ENCODE measurements at regions not wholly inside any gene's neighbourhood (a gene's known extent, or its start where the extent isn't known, plus 50 kb on each side); places are given as distances from the start of the nearest gene placed in this dataset.

DNA sequence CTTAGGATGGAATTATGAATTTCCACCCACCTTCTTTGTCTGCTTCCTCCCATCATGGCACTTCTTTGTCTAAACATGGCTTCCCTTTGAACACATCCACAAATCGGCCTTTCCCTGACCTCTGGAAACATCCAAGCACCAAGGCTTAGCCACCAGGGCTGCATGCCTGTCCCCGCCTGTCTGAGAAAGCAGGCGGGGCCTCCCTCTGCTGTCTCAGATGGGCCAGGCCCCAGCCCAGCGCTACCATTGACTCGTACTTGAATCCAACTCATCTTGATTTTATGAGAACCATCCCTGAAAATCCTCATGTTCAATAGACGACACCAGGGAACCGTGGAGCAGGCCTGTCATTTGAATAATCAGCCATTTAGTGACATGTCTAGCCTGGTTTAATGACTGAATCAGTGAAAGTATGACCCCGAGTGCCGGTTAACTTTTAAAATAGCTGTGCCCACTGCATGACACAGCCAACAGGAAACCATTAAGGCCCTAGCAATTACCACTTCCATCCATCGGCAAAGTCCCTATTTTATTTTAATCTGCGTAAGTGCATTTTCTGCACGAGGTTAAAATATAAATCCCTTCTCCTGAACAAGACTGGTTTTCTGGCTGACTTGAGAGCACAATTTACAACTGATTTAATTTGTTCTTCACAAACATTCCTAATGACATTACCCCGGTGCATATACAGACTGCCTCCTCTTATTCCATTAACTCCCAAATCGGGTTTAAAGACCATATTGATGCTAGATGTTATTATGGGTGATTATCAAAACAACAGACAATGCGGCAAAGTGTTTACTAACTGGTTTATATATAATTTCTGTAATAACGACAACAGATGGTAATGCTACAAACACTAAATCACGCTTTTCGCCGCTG lies 194.7 kb downstream of the BUB3 start:
- Histone ChIP-seq H3K27ac (ENCODE audit: low read depth in 1 of 2, low read length in 2 of 2) (no peak overlapping the region), H3K4me1 (ENCODE audit: control insufficient read depth in 1 of 2, insufficient read depth in 2 of 2, low read length in 2 of 2) (no peaks in the 10 kb centered on the region), H3K9me3 (ENCODE audit: control insufficient read depth, low read length) (no peaks in the 10 kb centered on the region), H3K4me3 (ENCODE audit: low read length in 2 of 2) (no peak overlapping the region), H3K27me3 (ENCODE audit: control insufficient read depth in 1 of 2, insufficient read depth in 2 of 2, low read length in 1 of 2) (no peaks in the 10 kb centered on the region), H3K36me3 (ENCODE audit: control insufficient read depth in 1 of 2, insufficient read depth in 2 of 2, low read length in 1 of 2) (no peaks in the 10 kb centered on the region)
- 83 to 89% methylated on average over 19 of the region's 19 CpGs for WGBS, 2 donors
- intact Hi-C loops (cut with DNase I), result no loop called here
- no peak for DNase-seq
- no peak for ATAC-seq (ENCODE audit: low FRiP score)

DNA sequence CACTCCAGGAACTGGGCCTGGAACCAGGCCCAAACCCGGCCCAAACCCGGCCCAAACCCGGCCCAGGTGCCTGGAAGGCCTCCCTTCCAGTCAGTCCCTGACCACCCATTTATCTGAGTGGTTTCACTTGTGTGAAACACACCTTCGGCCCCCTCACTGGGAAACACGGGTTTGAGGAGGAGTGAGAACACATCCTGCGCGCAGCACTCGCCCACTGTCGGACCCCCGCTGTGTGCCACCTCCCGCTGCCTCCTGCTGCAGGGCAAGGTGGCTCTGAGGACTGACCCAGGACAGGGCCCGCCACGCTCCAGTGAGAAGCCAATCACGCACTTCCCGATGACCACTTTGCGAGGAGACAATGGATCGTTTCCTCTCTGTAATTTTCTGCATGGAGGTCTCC lies 197.5 kb downstream of the BUB3 start:
- H3K4me1 ChIP-seq (ENCODE audit: control insufficient read depth in 1 of 2, insufficient read depth in 2 of 2, low read length in 2 of 2), result no peaks in the 10 kb centered on the region
- DNase-seq, result no peak
- intact Hi-C loops (cut with DNase I), result no loop called here
- no peaks in the 10 kb centered on the region for H3K27me3 ChIP-seq (ENCODE audit: control insufficient read depth in 1 of 2, insufficient read depth in 2 of 2, low read length in 1 of 2)
- WGBS, 2 donors, result 87 to 88% methylated on average over 14 to 17 of the region's 17 CpGs
- H3K27ac ChIP-seq (ENCODE audit: low read depth in 1 of 2, low read length in 2 of 2), result no peak overlapping the region
- no peaks in the 10 kb centered on the region for H3K9me3 ChIP-seq (ENCODE audit: control insufficient read depth, low read length)
- no peak for ATAC-seq (ENCODE audit: low FRiP score)
- H3K36me3 ChIP-seq (ENCODE audit: control insufficient read depth in 1 of 2, insufficient read depth in 2 of 2, low read length in 1 of 2), result no peaks in the 10 kb centered on the region
- no peak overlapping the region for H3K4me3 ChIP-seq (ENCODE audit: low read length in 2 of 2)

- intact Hi-C loops (cut with DNase I), result no loop called here
- no peak for ATAC-seq (ENCODE audit: low FRiP score)
- WGBS, 2 donors, result 81 to 86% methylated on average over 7 of the region's 7 CpGs
These were observed 200.3 kb downstream of the BUB3 start for GRCh38 chr10:123354521-123354920.

GRCh38 chr10:123355748-123356481 lies 201.7 kb downstream of the BUB3 start:
- no peaks in the 10 kb centered on the region for H3K9me3 ChIP-seq (ENCODE audit: control insufficient read depth, low read length)
- no peak overlapping the region for H3K4me3 ChIP-seq (ENCODE audit: low read length in 2 of 2)
- 59 to 63% methylated on average over 6 of the region's 6 CpGs for WGBS, 2 donors
- no peak for ATAC-seq (ENCODE audit: low FRiP score)
- DNase-seq, result no peak
- intact Hi-C loops (cut with DNase I), result no loop called here
- no peaks in the 10 kb centered on the region for H3K27me3 ChIP-seq (ENCODE audit: control insufficient read depth in 1 of 2, insufficient read depth in 2 of 2, low read length in 1 of 2)
- no peak overlapping the region for H3K27ac ChIP-seq (ENCODE audit: low read depth in 1 of 2, low read length in 2 of 2)
- no peaks in the 10 kb centered on the region for H3K4me1 ChIP-seq (ENCODE audit: control insufficient read depth in 1 of 2, insufficient read depth in 2 of 2, low read length in 2 of 2)
- no peaks in the 10 kb centered on the region for H3K36me3 ChIP-seq (ENCODE audit: control insufficient read depth in 1 of 2, insufficient read depth in 2 of 2, low read length in 1 of 2)

More at GRCh38 chr10:123354521-123354920, 200.3 kb downstream of the BUB3 start:
- Histone ChIP-seq H3K4me3 (ENCODE audit: low read length in 2 of 2) (no peak overlapping the region), H3K4me1 (ENCODE audit: control insufficient read depth in 1 of 2, insufficient read depth in 2 of 2, low read length in 2 of 2) (no peaks in the 10 kb centered on the region), H3K27ac (ENCODE audit: low read depth in 1 of 2, low read length in 2 of 2) (no peak overlapping the region), H3K9me3 (ENCODE audit: control insufficient read depth, low read length) (no peaks in the 10 kb centered on the region), H3K27me3 (ENCODE audit: control insufficient read depth in 1 of 2, insufficient read depth in 2 of 2, low read length in 1 of 2) (no peaks in the 10 kb centered on the region), H3K36me3 (ENCODE audit: control insufficient read depth in 1 of 2, insufficient read depth in 2 of 2, low read length in 1 of 2) (no peaks in the 10 kb centered on the region)
- no peak for DNase-seq

GRCh38 chr10:123356799-123357198 lies 202.6 kb downstream of the BUB3 start:
- H3K27ac ChIP-seq (ENCODE audit: low read depth in 1 of 2, low read length in 2 of 2), result no peak overlapping the region
- no peaks in the 10 kb centered on the region for H3K36me3 ChIP-seq (ENCODE audit: control insufficient read depth in 1 of 2, insufficient read depth in 2 of 2, low read length in 1 of 2)
- no peak overlapping the region for H3K4me3 ChIP-seq (ENCODE audit: low read length in 2 of 2)
- H3K27me3 ChIP-seq (ENCODE audit: control insufficient read depth in 1 of 2, insufficient read depth in 2 of 2, low read length in 1 of 2), result no peaks in the 10 kb centered on the region
- no peaks in the 10 kb centered on the region for H3K4me1 ChIP-seq (ENCODE audit: control insufficient read depth in 1 of 2, insufficient read depth in 2 of 2, low read length in 2 of 2)
- ATAC-seq (ENCODE audit: low FRiP score), result no peak
- WGBS, 2 donors, result 74 to 75% methylated on average over 5 of the region's 5 CpGs
- no peak for DNase-seq
- no peaks in the 10 kb centered on the region for H3K9me3 ChIP-seq (ENCODE audit: control insufficient read depth, low read length)
- intact Hi-C loops (cut with DNase I), result no loop called here

GRCh38 chr10:123357421-123357930 lies 203.3 kb downstream of the BUB3 start:
- no peak for ATAC-seq (ENCODE audit: low FRiP score)
- H3K27me3 ChIP-seq (ENCODE audit: control insufficient read depth in 1 of 2, insufficient read depth in 2 of 2, low read length in 1 of 2), result no peaks in the 10 kb centered on the region
- WGBS, 2 donors, result 44 to 54% methylated on average over 17 of the region's 17 CpGs
- intact Hi-C loops (cut with DNase I), result no loop called here
- no peak overlapping the region for H3K27ac ChIP-seq (ENCODE audit: low read depth in 1 of 2, low read length in 2 of 2)
- H3K9me3 ChIP-seq (ENCODE audit: control insufficient read depth, low read length), result no peaks in the 10 kb centered on the region
- no peaks in the 10 kb centered on the region for H3K4me1 ChIP-seq (ENCODE audit: control insufficient read depth in 1 of 2, insufficient read depth in 2 of 2, low read length in 2 of 2)
- H3K4me3 ChIP-seq (ENCODE audit: low read length in 2 of 2), result no peak overlapping the region
- no peaks in the 10 kb centered on the region for H3K36me3 ChIP-seq (ENCODE audit: control insufficient read depth in 1 of 2, insufficient read depth in 2 of 2, low read length in 1 of 2)
- no peak for DNase-seq

DNA sequence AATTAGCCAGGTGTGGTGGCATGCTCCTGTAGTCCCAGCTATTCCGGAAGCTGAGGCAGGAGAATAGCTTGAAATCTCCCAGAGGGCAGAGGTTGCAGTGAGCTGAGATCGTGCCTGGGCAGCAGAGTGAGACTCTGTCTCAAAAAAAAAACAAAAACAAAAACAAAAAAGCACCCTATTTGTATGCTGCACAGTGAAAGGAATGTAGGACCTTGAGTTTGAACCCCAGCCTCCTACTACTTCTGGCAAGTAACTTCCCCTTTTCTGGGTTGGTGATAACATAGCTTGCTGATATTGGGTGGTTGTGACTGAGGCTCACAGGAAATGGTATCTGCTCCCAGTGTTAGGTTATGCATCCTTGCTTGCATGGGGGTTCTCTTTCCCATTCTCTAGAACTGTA lies 205.3 kb downstream of the BUB3 start:
- H3K4me3 ChIP-seq (ENCODE audit: low read length in 2 of 2), result no peak overlapping the region
- no peaks in the 10 kb centered on the region for H3K4me1 ChIP-seq (ENCODE audit: control insufficient read depth in 1 of 2, insufficient read depth in 2 of 2, low read length in 2 of 2)
- no peak for DNase-seq
- 83 to 88% methylated on average over 2 of the region's 2 CpGs for WGBS, 2 donors
- no peak overlapping the region for H3K27ac ChIP-seq (ENCODE audit: low read depth in 1 of 2, low read length in 2 of 2)
- intact Hi-C loops (cut with DNase I), result no loop called here
- no peak for ATAC-seq (ENCODE audit: low FRiP score)
- H3K27me3 ChIP-seq (ENCODE audit: control insufficient read depth in 1 of 2, insufficient read depth in 2 of 2, low read length in 1 of 2), result no peaks in the 10 kb centered on the region
- no peaks in the 10 kb centered on the region for H3K9me3 ChIP-seq (ENCODE audit: control insufficient read depth, low read length)
- H3K36me3 ChIP-seq (ENCODE audit: control insufficient read depth in 1 of 2, insufficient read depth in 2 of 2, low read length in 1 of 2), result no peaks in the 10 kb centered on the region

GRCh38 chr10:123361832-123362231 lies 207.6 kb downstream of the BUB3 start:
- Histone ChIP-seq H3K27me3 (ENCODE audit: control insufficient read depth in 1 of 2, insufficient read depth in 2 of 2, low read length in 1 of 2) (no peaks in the 10 kb centered on the region), H3K4me3 (ENCODE audit: low read length in 2 of 2) (no peak overlapping the region), H3K27ac (ENCODE audit: low read depth in 1 of 2, low read length in 2 of 2) (no peak overlapping the region), H3K4me1 (ENCODE audit: control insufficient read depth in 1 of 2, insufficient read depth in 2 of 2, low read length in 2 of 2) (no peaks in the 10 kb centered on the region), H3K9me3 (ENCODE audit: control insufficient read depth, low read length) (no peaks in the 10 kb centered on the region), H3K36me3 (ENCODE audit: control insufficient read depth in 1 of 2, insufficient read depth in 2 of 2, low read length in 1 of 2) (no peaks in the 10 kb centered on the region)
- DNase-seq, result no peak
- ATAC-seq (ENCODE audit: low FRiP score), result no peak
- 86 to 89% methylated on average over 5 of the region's 5 CpGs for WGBS, 2 donors
- intact Hi-C loops (cut with DNase I), result no loop called here
